SK-N-SH treated with all-trans-retinoic acid at 6 μM for 48 hours (cell line): ENCODE measurements at regions not wholly inside any gene's neighbourhood (a gene's known extent, or its start where the extent isn't known, plus 50 kb on each side); places are given as distances from the start of the nearest gene placed in this dataset.

Source experiments
- ATAC-seq: fragments of 200-7000 bp; cut with Tn5 transposase; 3 replicates; pipeline ENCODE4 v1.9.1; 2020; ENCODE audit warnings: mild to moderate bottlenecking, moderate library complexity
- ARNTL ChIP-seq: fragments of 450-650 bp; formaldehyde crosslinking; IDR thresholded peaks from 2 replicates; pipeline ENCODE4 v1.5.0; 2020; ENCODE audit warnings: low read depth, mild to moderate bottlenecking, moderate library complexity, borderline replicate concordance
- ESRRG ChIP-seq: fragments of 250-450 bp; sonication (Bioruptor Pico); IDR thresholded peaks from 2 replicates; pipeline ENCODE4 v1.6.1; 2021; ENCODE audit warnings: mild to moderate bottlenecking
- GLIS3 ChIP-seq: fragments of 250-450 bp; sonication (Bioruptor Pico); IDR thresholded peaks from 2 replicates; pipeline ENCODE4 v1.5.0; 2020; ENCODE audit warnings: mild to moderate bottlenecking, moderate library complexity
- ISL1 ChIP-seq: fragments of 250-450 bp; sonication (Bioruptor Pico); IDR thresholded peaks from 2 replicates; pipeline ENCODE4 v2.1.2; 2022; ENCODE audit warnings: mild to moderate bottlenecking, moderate library complexity
- POU6F1 ChIP-seq: fragments of 250-450 bp; sonication (Bioruptor Pico); IDR thresholded peaks from 2 replicates; pipeline ENCODE4 v1.8.0; 2021; ENCODE audit warnings: low read depth, mild to moderate bottlenecking, moderate library complexity, borderline replicate concordance
- PPARA ChIP-seq: fragments of 250-450 bp; sonication (Bioruptor Pico); IDR thresholded peaks from 2 replicates; pipeline ENCODE4 v1.5.0; 2020; ENCODE audit warnings: mild to moderate bottlenecking, borderline replicate concordance
- RARB ChIP-seq: fragments of 250-450 bp; sonication (Bioruptor Pico); IDR thresholded peaks from 2 replicates; pipeline ENCODE4 v1.8.0; 2021; ENCODE audit warnings: mild to moderate bottlenecking, moderate library complexity
- TCF4 ChIP-seq: fragments of 250-450 bp; sonication (Bioruptor Pico); IDR thresholded peaks from 2 replicates; pipeline ENCODE4 v1.8.0; 2021; ENCODE audit warnings: mild to moderate bottlenecking, moderate library complexity, borderline replicate concordance
- TOX ChIP-seq: fragments of 250-450 bp; sonication (Bioruptor Pico); IDR thresholded peaks from 2 replicates; pipeline ENCODE4 v1.8.0; 2021; ENCODE audit warnings: mild to moderate bottlenecking, moderate library complexity, borderline replicate concordance
- ZC3H10 ChIP-seq: fragments of 250-450 bp; sonication (Bioruptor Pico); IDR thresholded peaks from 2 replicates; pipeline ENCODE4 v1.5.1; 2021; ENCODE audit warnings: mild to moderate bottlenecking, moderate library complexity
- ZFP3 ChIP-seq: fragments of 250-450 bp; sonication (Bioruptor Pico); IDR thresholded peaks from 2 replicates; pipeline ENCODE4 v1.5.0; 2020; ENCODE audit warnings: mild to moderate bottlenecking, moderate library complexity
- ZFP30 ChIP-seq: fragments of 450-650 bp; formaldehyde crosslinking; IDR thresholded peaks from 2 replicates; pipeline ENCODE4 v1.5.0; 2022; ENCODE audit warnings: mild to moderate bottlenecking, moderate library complexity
- ZNF565 ChIP-seq: fragments of 450-650 bp; formaldehyde crosslinking; conservative IDR thresholded peaks from 2 replicates; pipeline ENCODE4 v1.5.0; 2020; ENCODE audit warnings: low read depth, mild to moderate bottlenecking, moderate library complexity
- ZNF70 ChIP-seq: fragments of 450-650 bp; formaldehyde crosslinking; IDR thresholded peaks from 2 replicates; pipeline ENCODE4 v1.5.0; 2020; ENCODE audit warnings: mild to moderate bottlenecking, moderate library complexity
- ZNF8 ChIP-seq: fragments of 450-650 bp; formaldehyde crosslinking; IDR thresholded peaks from 2 replicates; pipeline ENCODE4 v1.5.0; 2020; ENCODE audit warnings: mild to moderate bottlenecking, moderate library complexity
- TF ChIP-seq, protein P1 (sequence below): fragments of 250-450 bp; sonication (Bioruptor Pico); IDR thresholded peaks from 2 replicates; pipeline ENCODE4 v1.5.1; 2021; ENCODE audit warnings: mild to moderate bottlenecking, moderate library complexity
- TF ChIP-seq, protein P2 (sequence below): fragments of 250-450 bp; sonication (Bioruptor Pico); IDR thresholded peaks from 2 replicates; pipeline ENCODE4 v1.5.0; 2020; ENCODE audit warnings: mild to moderate bottlenecking, moderate library complexity
- TF ChIP-seq, protein P3 (sequence below): fragments of 250-450 bp; sonication (Bioruptor Pico); IDR thresholded peaks from 2 replicates; pipeline ENCODE4 v1.5.1; 2020; ENCODE audit warnings: low read depth, mild to moderate bottlenecking, moderate library complexity

DNA sequence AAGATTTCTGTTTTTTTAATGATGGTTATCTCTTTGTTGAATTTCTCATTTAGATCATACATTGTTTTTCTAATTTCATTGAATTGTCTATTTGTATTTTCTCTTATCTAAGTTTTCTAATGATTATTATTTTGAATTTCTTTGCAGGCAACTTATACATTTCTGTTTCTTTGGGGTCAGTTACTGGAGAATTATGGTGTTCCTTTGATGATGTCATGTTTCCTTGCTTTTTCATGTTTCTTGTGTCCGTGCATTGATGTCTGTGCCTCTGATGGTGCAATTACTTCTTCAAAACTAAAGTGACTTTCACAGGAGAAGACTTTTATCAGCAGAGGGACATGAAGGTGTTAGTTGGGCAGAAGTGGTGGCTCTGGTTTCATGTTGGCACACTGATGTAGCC lies 270.7 kb upstream of the MOCS1 start:
- TF ChIP-seq ZNF565 (no peak), ZC3H10 (CRISPR knock-in tag) (no peak), ISL1 (CRISPR knock-in tag) (no peak), PPARA (CRISPR knock-in tag) (no peak), ZFP3 (no peak), ZNF8 (CRISPR knock-in tag) (no peak), RARB (CRISPR knock-in tag) (no peak), ZNF70 (CRISPR knock-in tag) (no peak)
- no peak for ATAC-seq

DNA sequence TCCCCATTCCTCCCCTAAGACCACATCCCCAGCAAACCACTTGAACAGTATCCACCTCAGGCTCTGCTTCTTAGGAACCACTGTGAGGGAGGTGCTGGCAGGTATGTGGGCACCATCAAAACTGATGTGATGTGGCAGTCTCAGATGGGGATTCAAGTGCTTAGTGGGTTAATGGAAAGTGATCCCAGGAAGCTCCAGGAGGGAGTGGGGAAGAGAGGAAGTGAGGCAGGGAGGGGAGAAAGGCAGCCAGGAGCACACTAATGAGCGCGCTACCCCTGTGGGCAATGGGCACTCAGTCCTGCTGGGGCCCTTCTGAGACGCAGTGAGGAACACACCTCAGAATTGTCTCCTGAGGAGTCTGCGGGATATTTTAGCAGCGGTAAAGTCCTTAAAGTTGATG lies 263.1 kb upstream of the MOCS1 start:
- ATAC-seq: no peak
- TF ChIP-seq ISL1 (CRISPR knock-in tag) (no peak), ZFP3 (no peak), TCF4 (CRISPR knock-in tag) (no peak), ZNF565 (no peak), TOX (no peak), POU6F1 (CRISPR knock-in tag) (no peak), ESRRG (CRISPR knock-in tag) (no peak)
- TF ChIP-seq, protein P1, sequence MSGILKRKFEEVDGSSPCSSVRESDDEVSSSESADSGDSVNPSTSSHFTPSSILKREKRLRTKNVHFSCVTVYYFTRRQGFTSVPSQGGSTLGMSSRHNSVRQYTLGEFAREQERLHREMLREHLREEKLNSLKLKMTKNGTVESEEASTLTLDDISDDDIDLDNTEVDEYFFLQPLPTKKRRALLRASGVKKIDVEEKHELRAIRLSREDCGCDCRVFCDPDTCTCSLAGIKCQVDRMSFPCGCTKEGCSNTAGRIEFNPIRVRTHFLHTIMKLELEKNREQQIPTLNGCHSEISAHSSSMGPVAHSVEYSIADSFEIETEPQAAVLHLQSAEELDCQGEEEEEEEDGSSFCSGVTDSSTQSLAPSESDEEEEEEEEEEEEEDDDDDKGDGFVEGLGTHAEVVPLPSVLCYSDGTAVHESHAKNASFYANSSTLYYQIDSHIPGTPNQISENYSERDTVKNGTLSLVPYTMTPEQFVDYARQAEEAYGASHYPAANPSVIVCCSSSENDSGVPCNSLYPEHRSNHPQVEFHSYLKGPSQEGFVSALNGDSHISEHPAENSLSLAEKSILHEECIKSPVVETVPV (CRISPR knock-in tag): no peak
- TF ChIP-seq, protein P2, sequence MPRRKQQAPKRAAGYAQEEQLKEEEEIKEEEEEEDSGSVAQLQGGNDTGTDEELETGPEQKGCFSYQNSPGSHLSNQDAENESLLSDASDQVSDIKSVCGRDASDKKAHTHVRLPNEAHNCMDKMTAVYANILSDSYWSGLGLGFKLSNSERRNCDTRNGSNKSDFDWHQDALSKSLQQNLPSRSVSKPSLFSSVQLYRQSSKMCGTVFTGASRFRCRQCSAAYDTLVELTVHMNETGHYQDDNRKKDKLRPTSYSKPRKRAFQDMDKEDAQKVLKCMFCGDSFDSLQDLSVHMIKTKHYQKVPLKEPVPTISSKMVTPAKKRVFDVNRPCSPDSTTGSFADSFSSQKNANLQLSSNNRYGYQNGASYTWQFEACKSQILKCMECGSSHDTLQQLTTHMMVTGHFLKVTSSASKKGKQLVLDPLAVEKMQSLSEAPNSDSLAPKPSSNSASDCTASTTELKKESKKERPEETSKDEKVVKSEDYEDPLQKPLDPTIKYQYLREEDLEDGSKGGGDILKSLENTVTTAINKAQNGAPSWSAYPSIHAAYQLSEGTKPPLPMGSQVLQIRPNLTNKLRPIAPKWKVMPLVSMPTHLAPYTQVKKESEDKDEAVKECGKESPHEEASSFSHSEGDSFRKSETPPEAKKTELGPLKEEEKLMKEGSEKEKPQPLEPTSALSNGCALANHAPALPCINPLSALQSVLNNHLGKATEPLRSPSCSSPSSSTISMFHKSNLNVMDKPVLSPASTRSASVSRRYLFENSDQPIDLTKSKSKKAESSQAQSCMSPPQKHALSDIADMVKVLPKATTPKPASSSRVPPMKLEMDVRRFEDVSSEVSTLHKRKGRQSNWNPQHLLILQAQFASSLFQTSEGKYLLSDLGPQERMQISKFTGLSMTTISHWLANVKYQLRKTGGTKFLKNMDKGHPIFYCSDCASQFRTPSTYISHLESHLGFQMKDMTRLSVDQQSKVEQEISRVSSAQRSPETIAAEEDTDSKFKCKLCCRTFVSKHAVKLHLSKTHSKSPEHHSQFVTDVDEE (CRISPR knock-in tag): no peak

DNA sequence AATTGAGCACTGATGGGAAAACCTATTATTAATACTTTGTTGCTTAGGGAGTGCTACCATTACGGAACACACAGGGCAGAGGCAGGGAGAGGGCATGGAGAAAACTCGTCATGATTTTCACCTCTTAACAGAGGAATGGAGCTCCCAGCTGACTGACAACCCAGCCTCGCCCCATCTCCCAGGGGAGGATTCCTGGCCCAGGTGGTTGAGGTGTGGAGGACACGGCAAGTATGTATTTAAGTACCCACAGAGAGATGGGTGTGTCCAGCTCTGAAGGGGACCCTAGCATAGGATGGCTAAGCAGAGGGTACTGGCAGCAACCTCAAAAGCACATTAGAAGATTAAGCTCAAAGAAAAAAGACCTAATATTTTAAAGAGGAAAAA lies 261.9 kb upstream of the MOCS1 start:
- ATAC-seq: no peak
- TF ChIP-seq, protein P1 (CRISPR knock-in tag): no peak
- TF ChIP-seq, protein P3, sequence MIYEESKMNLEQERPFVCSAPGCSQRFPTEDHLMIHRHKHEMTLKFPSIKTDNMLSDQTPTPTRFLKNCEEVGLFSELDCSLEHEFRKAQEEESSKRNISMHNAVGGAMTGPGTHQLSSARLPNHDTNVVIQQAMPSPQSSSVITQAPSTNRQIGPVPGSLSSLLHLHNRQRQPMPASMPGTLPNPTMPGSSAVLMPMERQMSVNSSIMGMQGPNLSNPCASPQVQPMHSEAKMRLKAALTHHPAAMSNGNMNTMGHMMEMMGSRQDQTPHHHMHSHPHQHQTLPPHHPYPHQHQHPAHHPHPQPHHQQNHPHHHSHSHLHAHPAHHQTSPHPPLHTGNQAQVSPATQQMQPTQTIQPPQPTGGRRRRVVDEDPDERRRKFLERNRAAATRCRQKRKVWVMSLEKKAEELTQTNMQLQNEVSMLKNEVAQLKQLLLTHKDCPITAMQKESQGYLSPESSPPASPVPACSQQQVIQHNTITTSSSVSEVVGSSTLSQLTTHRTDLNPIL (CRISPR knock-in tag): no peak
- TF ChIP-seq GLIS3 (CRISPR knock-in tag): no peak
- TF ChIP-seq ARNTL (CRISPR knock-in tag): no peak
- TF ChIP-seq ZNF565: no peak
- no peak for TF ChIP-seq POU6F1 (CRISPR knock-in tag)
- no peak for TF ChIP-seq ZFP30 (CRISPR knock-in tag)
